DMS 273 (cell line): ENCODE measurements at regions not wholly inside any gene's neighbourhood (a gene's known extent, or its start where the extent isn't known, plus 50 kb on each side); places are given as distances from the start of the nearest gene placed in this dataset.
A peak's percentile ranks its signal among the peaks of the same experiment; 100 is the strongest.
"Not testable (repeated sequence)": the region's sequence is repeated elsewhere in the genome, so short reads cannot be mapped to it uniquely, and the experiment has no call there.

ENCODE experiments used
- DNase-seq: peaks from one replicate; lab custom pipeline; 2025; ENCODE audit not compliant: unreplicated experiment; lab: John Stamatoyannopoulos, UW

DNA sequence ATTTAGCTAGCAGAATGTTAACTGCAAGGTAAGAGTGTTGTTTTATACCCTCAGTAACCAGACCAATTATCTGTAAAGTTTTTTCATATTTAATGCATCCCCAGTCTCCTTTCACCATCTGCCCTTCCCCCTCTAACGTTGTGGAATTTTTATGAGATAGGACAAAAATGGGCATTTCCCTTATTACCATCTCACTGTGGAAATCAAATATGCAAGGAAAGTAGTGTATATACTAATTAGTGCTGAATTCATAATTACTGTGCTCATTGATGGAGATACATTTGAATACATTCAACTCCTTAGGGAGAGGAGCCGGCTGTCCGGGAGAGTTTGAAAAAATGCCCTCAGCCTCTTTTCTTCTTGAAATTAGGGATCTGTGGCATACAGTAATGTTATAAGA, 423.4 kb upstream of the MGMT start:
- DNase-seq = no peak

- DNase-seq = peak; percentile 72
These were observed 421.4 kb upstream of the MGMT start for GRCh38 chr10:129045599-129045998.

DNA sequence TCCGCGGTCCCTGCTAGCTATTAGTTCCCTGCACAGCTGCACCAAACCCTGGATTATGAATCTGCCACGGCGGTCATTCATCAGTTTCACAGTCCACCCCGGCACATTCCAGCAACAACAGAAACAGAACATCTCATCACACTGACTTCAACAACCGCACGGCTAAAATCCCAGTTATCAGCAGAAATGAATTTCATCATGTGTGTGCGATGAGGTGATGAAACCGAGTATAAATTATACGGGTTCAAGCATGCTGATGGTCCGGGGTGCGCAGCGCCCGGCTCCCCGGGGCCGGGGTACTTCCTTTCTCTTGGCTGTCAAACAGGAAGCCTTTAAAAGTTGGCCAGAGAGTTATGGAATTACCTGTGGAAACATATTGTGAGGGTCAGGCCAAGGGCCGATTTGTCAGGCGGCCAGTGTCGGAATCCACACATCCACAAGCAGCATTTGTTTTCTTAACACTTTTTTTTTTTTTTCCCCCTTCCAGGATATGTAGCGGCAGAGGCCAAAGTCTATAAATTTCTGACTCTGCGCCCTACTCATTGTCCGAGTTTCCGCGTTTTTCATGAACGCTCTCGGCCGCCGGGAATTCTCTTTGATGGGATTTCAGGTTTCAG, 420.9 kb upstream of the MGMT start:
- no peak for DNase-seq

DNA sequence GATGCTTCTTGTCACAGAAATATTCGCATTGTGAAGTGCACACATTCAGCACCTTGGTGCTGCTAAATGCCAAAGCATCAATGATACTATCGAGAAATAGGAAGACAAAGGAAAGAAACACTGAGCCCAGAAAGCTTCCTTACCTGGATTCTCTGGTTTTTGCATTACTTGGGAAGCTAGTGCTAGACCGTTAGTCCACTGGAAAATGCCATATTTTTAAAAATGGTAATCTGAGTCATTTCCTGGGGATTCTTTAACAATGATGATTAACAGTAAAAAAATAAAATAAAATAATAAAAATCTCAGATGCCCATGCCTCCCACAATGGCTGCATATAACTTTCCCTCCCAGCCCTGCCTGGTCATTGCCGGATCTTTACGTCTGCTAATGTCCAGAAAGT, 420.1 kb upstream of the MGMT start:
- DNase-seq = no peak

- DNase-seq = no peak
These were observed 419.4 kb upstream of the MGMT start for GRCh38 chr10:129047600-129047999.

GRCh38 chr10:129048513-129048912, 418.5 kb upstream of the MGMT start:
- DNase-seq = peak; percentile 25

- peak; percentile 88 for DNase-seq
These were observed 417.5 kb upstream of the MGMT start for GRCh38 chr10:129049501-129049900.

GRCh38 chr10:129055225-129055624, 411.8 kb upstream of the MGMT start:
- no peak for DNase-seq

GRCh38 chr10:129055986-129056385, 411.1 kb upstream of the MGMT start:
- DNase-seq = no peak

DNA sequence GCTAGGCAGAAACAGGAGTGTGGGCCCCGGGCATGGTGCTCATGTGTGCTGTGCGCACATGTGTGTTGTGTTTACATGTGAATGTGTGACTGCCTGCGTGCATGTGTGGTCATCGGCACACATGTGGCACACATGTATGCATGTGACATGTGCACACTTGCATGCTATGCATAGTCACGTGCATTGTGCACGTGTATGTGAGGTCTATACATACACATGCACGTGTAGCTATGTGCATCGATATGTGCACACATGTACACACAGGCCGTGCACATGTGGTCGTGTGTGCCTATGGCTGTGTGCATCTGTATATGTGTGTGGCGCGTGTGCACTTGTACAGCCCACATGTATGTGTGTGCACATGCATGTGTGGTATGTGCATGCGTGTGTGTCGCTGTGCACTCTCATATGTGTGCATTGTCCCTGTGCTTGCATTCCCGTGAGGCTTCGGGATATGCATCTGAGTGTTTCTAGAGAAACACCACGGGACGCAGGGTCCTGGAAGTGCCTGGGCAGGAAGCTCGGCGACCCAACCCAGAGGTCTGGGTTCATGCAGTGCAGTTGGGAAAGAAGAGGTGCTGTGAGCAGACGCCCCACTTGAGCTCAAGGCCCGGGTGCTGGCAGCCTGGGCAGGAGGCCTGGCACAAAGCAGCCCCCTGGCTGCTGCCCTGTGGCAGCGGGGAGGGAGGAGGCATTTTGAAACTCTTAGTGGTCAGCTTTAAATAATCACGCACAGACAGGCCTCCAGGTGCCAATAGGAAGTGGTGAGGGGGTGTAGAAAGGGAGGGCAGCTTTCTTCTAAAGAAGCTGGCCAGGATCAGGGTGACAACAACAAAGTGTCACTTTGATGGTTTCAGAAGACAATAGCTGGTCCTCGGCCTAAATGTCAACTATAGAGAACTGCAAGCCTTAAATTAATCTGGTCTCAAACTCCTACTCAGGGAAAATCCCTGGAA, 410.0 kb upstream of the MGMT start:
- no peak for DNase-seq

DNA sequence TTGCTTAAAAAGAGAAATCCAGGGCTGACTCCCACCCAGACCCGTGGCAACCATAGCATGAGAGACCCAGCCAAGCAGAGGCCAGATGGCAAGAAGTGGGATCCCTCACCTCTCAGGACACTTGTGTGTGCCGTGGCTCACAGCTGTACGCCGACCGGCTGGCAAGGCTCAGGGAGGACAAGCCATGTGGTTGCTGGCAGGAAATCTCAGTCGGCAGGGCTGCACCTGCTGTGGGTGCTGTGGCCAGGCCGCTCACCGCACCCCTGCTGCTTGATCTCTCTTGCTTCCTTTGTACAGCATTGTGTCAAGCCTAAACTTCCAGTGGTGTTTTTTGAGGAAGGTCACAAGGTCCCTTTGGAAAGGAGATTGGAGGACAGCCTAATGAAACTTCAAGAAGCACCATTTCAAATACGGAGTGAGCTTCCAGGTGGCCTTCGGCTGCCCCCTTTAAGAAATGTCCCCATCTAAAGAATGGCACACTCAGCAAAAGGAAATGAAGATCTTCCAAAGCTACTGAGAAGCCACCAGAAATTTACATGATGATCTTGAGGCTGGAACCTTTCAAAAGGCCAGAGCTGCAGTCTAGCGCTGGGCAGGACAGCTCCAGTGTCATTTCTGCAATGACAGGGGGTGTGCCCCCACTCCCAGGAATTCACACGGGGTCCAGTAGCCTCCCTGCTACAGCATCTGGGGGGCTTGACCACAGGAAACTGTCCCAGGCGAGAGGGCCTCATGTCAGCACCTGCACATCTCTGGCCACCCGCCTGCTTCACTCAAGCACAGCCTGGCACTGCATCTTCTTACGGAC, 409.0 kb upstream of the MGMT start:
- DNase-seq = peak; percentile 46

GRCh38 chr10:129058664-129059155, 408.3 kb upstream of the MGMT start:
- DNase-seq = no peak

DNA sequence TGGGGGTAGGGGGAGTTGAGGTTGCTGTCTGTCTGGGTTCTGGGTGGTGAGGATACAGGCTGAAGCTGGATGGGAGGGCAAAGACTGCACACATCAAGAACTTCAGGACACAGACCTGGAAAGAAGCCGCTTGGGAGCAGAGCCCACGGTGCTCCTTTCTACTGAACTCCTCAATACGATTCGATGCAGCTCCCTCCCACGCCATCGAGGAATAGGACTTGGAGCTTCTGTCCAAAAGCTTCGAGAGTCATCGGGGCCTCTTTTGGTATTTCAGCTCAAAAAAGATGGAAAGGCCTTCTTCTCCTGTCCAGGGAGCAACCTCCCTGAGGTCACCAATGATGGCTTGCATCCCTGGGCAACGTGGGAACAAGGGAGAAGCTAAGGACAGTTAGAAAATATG, 407.1 kb upstream of the MGMT start:
- DNase-seq = no peak

DNA sequence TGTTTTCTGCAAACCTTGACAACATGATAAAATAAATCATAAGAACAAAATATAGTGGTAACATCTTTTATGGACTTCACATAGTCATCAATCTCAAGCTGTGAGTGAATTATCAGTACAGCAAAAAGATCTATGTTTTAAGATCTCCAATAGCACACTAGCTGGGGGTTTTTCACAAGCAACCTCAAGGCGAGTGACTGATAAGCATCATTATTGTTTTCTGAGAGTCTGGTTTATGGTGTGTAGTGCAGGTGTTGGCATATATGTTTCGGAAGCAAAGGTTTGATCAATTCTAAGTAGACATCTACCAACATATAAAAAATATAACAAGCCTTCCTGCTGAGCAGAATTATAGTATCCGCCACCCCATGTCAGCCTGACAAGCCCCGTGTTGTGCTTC, 403.8 kb upstream of the MGMT start:
- no peak for DNase-seq

- DNase-seq = no peak
These were observed 403.2 kb upstream of the MGMT start for GRCh38 chr10:129063877-129064276.

GRCh38 chr10:129066529-129066928, 400.5 kb upstream of the MGMT start:
- not testable (repeated sequence) for DNase-seq

GRCh38 chr10:129071411-129071810, 395.6 kb upstream of the MGMT start:
- DNase-seq = not testable (repeated sequence)

DNA sequence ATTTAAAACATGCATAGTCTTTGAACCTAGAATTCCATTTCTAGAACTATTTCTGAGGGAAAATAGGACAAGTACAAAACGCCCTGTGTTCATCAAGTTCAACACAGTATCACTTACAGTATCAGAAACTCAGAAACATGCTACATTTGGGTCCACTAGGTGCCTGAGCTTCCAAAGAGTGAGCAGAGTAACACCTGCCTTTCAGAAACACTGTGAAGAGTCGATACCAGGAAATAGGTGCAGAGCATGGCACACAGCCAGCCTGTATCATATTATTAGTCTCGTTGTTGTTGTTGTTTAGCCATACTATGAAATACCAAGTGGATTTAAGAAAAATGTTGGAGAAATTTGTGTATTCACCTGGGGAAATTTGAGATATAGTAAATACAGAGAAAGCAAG, 392.1 kb upstream of the MGMT start:
- no peak for DNase-seq

- DNase-seq = no peak
These were observed 391.5 kb upstream of the MGMT start for GRCh38 chr10:129075508-129075907.

DNA sequence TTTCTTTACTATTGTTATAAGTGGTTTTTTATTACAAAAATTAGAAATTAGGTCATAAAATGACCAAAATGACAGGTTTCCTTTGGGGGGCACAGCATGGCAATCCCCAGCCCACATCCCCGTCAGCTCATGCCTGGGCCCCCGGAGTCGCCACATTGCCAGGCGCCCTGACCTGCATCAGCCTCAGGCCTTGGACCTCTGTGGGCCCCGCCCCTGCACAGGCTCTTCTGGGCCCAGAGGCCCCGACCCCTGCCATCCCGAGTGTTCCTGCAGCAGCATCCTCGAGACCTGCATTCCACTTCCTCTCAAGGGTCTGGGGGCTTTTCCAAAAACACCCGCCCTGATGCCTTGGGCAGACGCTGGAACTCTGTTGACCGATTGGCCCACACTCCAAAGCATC, 391.1 kb upstream of the MGMT start:
- DNase-seq = no peak

DNA sequence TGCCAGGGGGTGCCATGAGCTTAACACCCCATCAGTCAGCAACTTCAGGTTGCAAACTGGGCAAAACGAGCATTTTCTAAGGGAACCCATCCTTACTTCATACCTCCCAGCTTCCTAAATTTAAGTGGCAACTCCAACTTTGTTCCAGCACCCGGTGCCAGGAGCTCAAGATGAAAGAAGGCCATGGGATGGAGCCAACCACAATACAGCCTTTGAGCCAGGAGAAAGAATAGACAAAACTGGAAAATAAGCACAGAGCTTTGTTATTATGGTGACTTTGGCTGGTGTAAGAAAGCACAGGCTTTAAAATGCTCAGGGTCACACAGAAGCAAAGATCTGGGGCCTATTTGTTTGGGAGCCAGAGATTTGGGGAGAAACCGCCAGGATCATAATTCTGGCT, 388.7 kb upstream of the MGMT start:
- DNase-seq = no peak
